GM18520 (cell line): ENCODE measurements at regions not wholly inside any gene's neighbourhood (a gene's known extent, or its start where the extent isn't known, plus 50 kb on each side); places are given as distances from the start of the nearest gene placed in this dataset.
"Not testable (repeated sequence)": the region's sequence is repeated elsewhere in the genome, so short reads cannot be mapped to it uniquely, and the experiment has no call there.

Experiments
- ATAC-seq: cut with Tn5 transposase; IDR thresholded peaks from one replicate; pipeline ENCODE4 v1.9.1; 2021; ENCODE audit not compliant: unreplicated experiment

DNA sequence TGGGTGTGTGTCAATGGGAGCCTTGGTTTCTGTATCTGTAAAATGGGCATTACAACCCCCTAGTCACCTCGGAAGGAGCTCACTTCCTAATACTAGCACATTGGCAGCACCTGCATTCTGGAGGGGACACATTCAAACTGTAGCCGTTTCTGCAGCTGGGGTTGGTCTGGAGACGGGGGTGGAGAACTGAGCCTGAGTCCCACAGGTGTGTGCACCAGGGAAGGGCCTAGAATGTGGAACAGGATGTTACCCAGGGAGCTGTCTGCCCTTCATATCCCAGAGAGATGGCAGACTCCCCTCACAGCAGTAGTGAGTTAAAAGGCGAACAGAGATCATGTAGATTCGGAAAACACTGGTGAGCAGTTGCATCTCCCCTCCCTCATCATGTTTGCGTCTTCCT, 272.8 kb upstream of the ZNF32 start:
- no peak for ATAC-seq

GRCh38 chr10:43920236-43920758, 271.6 kb upstream of the ZNF32 start:
- ATAC-seq: not testable (repeated sequence)

- no peak for ATAC-seq
Measured at GRCh38 chr10:43913676-43914235, 265.1 kb upstream of the ZNF32 start.

DNA sequence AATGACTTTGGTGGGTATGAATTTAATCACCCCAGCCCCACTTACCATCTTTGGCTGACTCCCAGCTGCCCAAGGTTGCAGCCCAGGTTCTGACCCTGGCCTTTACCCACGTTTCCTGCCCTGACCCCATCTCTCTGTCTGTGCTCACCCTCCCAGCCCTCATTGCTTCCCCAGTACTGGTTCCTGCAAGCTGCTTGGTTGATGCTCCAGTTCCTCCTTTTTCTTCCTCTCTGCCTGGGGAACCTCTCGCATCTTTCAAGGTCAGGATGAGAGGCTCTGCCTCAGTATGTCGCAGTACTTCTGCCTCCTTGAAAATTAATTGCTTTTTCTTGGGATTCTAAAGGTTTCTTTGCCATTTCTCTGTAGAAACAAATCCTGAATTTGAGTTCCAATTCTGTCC, 263.8 kb upstream of the ZNF32 start:
- ATAC-seq: no peak

DNA sequence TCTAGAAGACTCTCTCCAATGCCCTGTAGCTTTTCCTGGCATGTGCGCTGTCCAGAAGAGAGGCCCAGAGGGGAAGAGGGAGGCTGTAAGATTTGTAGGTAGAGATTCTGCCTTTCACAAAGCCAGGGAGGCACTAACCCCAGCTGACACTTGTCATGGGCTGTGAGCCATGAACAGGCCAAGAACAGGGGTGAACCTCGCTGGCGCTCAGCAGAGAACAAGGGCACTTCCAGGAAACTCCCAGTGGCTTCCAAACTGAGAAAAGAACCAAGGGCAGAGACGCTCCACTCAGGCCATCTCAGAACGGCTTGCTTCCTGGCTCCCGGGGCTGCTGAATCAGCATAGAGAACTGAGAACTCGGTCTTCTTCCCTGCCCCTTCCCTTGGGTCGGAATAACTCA, 257.8 kb upstream of the ZNF32 start:
- no peak for ATAC-seq

GRCh38 chr10:43905512-43906236, 257.0 kb upstream of the ZNF32 start:
- no peak for ATAC-seq

DNA sequence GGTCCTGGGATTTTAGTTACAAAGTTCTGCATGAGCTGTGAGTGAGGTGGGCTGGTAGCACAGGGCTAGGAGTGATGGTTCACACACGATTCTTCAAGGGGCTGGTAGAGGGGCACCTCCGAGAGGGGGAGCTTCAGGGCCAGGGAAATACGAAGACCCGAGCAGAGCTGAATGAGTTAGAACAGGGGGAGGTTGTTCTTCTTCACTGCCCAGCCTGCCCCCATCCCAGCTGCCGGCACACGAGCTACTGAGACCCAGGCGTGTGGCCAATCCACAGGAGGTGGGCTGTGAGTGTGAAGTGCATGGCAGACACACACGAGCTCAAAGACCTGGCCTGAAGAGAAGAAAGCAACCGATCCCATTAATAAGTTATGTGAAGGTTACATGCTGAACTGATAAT, 256.2 kb upstream of the ZNF32 start:
- ATAC-seq: no peak

GRCh38 chr10:43904301-43904700, 255.6 kb upstream of the ZNF32 start:
- ATAC-seq: no peak

DNA sequence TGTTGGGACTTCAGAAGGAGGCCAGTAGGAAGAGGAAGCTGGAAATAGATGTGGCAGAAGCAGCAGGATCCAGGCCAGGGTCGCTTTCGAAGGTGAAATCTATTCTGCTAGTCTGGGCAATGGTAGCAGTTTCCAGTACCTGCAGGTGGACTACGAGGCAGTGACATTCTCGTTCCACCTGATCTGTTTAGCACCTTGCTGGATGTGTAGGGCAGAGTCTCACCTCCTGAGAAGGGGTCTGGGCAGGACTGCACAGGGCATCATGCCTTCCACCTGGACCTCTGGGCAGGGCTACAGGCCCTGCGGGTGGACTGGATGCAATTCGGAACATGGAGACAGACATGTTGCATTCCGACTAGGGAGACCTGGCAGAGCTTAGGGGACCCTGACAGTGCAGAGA, 254.8 kb upstream of the ZNF32 start:
- no peak for ATAC-seq

GRCh38 chr10:43902842-43903241, 254.2 kb upstream of the ZNF32 start:
- no peak for ATAC-seq

DNA sequence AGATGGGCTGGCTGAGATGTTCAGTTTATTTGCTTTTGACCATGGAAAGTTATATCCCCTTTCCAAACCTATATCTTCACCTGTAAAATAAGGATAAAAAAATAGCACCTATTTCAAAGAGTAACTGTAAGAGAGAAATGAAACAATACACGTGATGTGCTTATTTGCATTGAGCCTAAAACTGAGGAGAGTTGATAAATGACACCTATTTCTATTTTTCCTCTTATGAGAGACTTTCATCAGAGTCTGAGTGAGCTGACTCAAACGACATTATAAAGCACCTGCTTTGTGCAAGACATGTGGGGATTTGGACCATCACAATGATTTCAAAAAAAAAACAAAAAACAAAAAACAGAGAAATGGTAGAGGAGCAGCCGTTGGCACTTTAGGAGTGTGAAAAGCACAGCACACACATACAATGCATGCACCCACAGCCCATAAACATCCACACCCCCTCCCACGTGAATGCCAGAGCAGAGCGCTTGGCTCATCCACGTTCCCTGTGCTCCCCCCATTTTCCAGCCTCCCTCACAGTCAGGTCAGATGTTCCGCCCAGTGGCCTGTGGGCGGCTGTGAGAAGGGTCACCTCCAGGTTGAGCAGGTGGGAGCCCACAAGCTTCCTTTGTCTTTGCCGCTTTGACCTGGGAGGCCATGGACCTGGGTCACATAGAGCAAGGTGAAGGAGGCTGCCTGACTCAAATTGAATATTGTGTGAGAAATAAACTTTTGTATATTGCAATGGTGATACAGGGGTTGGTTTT, 253.2 kb upstream of the ZNF32 start:
- no peak for ATAC-seq

- ATAC-seq: no peak
Measured at GRCh38 chr10:43901302-43901701, 252.6 kb upstream of the ZNF32 start.

DNA sequence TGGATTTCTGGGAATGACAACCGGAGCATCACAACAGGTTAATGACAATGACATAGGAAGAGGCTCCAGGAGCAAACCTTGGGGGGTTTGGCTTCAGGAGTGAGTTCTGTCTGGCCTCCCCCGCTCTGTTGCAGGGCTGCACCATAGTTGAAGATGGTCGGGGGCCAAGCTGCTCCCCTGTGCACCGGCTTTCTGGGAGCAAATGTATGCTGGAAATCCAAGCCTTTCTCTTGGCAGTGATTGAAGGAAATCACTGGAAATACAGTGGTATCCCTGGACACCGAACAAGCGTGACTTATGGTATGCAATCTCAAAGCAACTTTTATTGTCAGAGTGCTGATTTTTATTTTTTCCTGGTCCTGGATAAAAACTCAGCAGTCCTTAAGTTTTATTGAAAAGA, 251.9 kb upstream of the ZNF32 start:
- no peak for ATAC-seq

DNA sequence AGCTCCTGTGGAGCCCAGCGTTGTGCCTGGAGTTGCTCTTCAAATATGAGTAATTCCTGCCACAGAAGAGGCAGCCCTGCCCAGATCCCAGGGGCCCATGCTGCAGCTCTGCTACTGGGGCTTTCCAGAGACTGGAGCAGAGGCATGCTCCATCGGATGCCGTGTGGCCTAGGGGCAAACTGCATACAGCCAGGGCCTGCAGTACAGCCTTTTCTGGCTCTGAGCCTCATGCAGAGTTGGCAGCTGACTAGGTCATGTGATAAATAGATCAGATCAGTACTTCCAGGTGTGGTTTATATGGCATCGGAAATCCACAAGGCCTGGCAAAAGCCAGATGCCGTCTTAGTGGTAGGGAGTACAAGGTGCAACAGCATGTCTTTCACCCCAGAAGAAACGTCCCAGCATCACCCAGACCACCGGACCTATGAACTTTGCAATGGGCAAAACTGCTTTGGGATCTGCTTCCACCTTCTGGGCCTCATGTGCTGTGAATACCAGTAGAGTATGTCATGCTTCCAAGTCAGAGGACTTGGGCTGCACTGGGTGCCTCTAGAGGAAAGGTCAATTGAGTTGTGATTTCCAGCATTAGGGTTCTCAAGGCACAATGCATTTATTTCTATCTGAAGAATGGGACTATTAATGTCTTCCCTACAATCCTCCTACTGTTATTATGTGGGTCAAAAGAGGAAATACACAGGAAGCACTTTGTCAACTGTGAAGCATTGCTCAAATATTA, 250.7 kb upstream of the ZNF32 start:
- no peak for ATAC-seq

DNA sequence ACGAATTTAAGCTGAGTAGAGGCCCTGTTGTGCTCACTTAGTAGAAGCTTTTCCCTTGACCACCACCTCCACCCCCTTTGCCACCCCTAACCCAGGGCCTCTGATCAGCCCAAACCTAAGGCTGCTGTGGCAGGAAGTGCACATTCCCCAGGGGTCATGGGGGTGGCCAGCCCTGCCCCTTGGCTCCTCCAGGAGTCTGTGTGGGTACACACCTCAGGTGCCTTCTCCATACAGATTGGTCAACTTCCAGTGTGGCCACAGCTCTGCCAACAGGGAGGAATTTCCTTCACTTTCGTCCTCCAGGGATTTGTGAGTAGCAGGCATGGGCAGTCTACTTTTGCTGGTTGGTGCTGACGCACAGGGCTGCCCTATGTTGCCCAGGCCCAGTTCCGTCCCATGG, 249.9 kb upstream of the ZNF32 start:
- ATAC-seq: no peak

GRCh38 chr10:43897765-43898419, 249.2 kb upstream of the ZNF32 start:
- ATAC-seq: no peak

DNA sequence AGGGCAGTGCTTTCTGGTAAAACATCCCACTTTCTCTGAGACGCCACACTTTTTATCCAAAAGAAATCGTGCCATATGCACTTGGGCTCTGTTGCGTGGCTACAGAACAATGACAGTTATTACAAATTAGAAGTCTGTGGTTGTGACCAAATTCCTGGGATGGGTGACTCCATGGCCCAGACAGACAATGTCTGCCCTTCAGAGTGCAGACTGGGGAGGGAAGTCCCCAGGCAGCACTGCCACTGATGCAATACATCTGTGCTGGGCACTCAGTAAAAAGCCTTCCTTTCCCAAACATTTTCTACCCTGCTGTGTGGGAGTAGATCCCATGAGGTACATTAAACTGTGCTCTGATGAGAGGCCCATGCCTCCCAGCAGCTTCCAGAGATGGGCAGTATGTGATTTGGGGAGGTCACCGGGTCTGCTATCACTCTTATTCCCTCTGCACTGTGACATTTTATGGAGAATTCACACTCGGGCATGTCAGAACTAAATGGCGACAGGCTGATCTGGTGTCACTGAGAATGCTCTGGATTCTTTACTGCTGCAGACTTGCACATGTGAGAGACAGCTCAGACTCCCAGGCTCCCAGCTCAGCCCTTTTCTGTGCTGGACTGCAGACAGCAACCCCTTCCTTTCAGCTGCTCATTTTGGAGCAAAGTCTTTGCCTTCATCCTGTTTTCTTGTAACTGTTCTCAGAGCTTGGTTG, 243.5 kb upstream of the ZNF32 start:
- no peak for ATAC-seq

GRCh38 chr10:43891241-43891640, 242.6 kb upstream of the ZNF32 start:
- no peak for ATAC-seq

- ATAC-seq: no peak
Measured at GRCh38 chr10:43890124-43890523, 241.4 kb upstream of the ZNF32 start.

DNA sequence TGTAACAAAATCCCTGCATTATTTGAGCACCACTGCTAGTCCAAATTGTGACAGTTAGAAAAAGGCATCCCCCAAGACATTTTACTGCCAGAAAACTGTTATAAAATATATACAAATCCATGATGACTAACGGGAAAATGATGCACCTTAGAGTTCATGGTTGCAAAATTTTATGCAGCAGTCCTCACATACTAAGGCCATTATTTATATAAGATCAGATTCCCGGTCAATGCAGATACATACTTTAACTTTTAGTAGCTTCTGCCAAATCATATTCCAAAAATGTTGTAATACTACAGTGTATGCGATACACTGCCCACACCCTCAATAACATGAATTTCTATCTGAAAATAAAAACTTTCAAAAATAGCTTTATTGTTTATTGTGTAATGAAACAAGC, 239.9 kb upstream of the ZNF32 start:
- no peak for ATAC-seq
